Fibroblast of pulmonary artery (primary cell): ENCODE measurements at regions not wholly inside any gene's neighbourhood (a gene's known extent, or its start where the extent isn't known, plus 50 kb on each side); places are given as distances from the start of the nearest gene placed in this dataset.

ENCODE experiments used
- DNase-seq: peaks from one replicate; pipeline ENCODE4 v3.0.0-alpha.2; 2010; ENCODE audit warnings: low read depth
- H3K4me3 ChIP-seq: replicated peaks from 2 replicates; pipeline ENCODE4 v1.5.1; 2011; ENCODE audit warnings: low read depth, mild to moderate bottlenecking, control low read depth, low read length, moderate library complexity
- CTCF ChIP-seq: IDR thresholded peaks from 2 replicates; pipeline ENCODE4 v1.5.1; 2011; ENCODE audit warnings: mild to moderate bottlenecking, control low read depth, low read length, inconsistent platforms; ENCODE audit errors: missing control alignments

GRCh38 chr4:4960574-4960973 lies 58.7 kb downstream of the CYTL1 start:
- no peak for DNase-seq
- TF ChIP-seq CTCF, result no peak
- no peak overlapping the region for H3K4me3 ChIP-seq

DNA sequence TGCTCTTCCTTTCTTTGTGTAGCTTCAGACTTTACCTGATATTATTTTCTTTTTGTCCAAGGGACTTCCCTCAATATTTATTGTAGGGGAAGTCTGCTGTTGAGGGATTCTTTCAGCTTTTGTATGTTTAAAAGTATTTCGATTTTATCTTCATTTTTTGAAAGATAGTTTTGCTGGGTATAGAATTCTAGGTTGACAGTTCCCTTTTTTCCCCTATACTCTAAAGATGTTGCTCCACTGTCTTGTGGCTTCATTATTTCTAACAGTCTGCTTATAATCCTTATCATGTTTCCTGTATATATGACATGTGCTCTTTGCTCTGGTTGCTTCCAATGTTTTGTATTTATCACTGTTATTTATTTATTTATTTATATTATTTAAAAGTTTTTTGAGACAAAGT lies 57.3 kb downstream of the CYTL1 start:
- TF ChIP-seq CTCF, result no peak
- DNase-seq, result no peak
- H3K4me3 ChIP-seq, result no peak overlapping the region

DNA sequence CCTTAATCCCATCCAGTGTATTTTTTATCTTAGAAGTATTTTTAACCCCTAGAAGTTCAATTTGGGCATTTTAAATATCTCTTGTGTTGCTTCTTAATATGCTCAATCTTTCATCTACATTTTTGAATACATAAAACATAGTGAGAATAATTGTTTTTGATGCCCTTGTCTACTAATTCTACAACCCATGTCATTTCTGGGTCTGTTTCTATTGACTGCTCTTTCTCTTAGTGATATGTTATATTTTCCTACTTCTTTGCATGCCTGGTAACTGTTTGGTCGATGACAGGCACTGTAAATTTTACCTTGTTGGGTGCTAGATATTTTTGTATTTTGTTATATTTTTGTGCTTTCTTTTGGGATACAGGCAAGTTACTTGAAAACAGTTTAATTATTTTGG lies 56.3 kb downstream of the CYTL1 start:
- no peak overlapping the region for H3K4me3 ChIP-seq
- TF ChIP-seq CTCF, result no peak
- DNase-seq, result no peak
